ENCODE measurements at regions not wholly inside any gene's neighbourhood (a gene's known extent, or its start where the extent isn't known, plus 50 kb on each side); places are given as distances from the start of the nearest gene placed in this dataset.
"Not testable (repeated sequence)": the region's sequence is repeated elsewhere in the genome, so short reads cannot be mapped to it uniquely, and the experiment has no call there.

DNA sequence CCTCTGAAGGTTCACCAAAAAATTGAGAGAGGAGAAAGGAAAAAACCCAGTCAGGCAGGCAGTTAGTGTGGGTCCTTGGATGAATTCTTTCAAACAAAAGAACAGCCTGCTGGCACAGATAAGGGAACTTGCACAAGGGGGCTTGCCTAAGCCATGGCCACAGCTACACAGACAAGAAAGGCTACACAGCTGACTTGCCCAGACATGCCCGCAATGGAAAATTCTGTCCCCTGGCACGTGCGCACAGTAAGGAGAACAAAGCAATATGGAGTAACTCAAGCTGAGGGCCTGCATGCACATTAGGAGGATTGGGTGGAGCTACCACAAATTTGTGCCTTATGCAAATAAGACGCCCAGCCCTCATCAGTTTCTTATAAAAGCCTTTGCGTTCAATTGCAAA lies 512.5 kb upstream of the HTR2C start:
- peak overlapping the region in 2 of 6 donors; percentile 9 to 36 for H3K27ac Mint-ChIP-seq
- no peaks in the 10 kb centered on the region for H3K27me3 Mint-ChIP-seq
- no peak overlapping the region for H3K4me3 Mint-ChIP-seq
- no peak for DNase-seq
- no peaks in the 10 kb centered on the region for H3K36me3 Mint-ChIP-seq
- peaks cover 0 to 15% (median 0%) of the 10 kb centered on the region in 3 donors for H3K4me1 Mint-ChIP-seq
- H3K9me3 Mint-ChIP-seq: peaks cover 0 to 1% (median 0%) of the 10 kb centered on the region in 7 donors
- no peak for ATAC-seq (ENCODE audit: low read depth in 2 of 2)

DNA sequence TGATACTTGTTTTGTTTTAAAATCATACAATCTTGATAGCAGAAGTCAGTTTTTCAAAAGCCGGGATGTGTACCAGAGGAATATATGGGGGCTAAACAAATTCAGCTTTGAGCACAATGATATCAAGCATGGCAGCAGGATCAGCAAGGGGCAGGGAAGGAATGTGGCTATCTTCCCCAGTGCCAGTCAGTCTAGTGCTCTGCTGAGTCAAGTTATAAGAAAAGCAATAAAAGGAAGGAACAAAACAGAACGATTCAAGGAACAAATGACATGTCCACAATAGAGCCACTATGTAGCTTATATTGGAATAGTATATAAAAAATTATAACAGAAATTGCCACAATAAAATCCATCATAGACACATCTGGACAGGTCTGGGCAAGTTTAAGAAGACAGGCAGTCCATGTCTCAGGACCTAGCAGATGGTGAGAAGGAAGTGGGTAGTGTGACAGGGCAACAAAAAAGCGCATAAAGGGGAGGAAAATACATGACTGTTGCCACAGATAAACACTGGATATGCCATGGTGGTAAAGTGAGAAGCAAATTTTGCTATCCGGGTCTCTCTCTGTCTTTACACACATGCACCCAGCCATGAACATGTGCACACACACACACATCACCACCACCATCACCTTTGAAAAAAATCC lies 518.2 kb upstream of the HTR2C start:
- Mint-ChIP-seq H3K9me3 (no peaks in the 10 kb centered on the region), H3K27ac (peak overlapping the region in 1 of 6 donors; percentile 27), H3K4me3 (no peak overlapping the region)

DNA sequence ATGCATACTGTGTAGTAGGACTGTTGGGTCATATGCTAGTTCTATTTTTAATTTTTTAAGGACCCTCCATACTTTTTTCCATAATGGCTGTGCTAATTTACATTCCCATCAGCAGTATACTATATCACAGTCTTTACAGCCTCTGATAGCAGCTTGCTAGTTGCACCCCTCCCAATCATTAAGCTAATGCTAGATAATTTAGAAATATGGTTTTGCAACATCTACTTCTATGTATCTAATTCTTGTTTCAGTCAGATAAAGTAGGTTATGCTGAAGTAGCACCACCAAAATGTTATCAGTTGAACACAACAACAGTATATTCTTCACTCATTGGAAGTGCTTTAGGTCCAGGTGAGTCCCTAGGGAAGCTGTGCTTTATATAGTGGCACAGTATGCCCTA lies 522.7 kb upstream of the HTR2C start:
- DNase-seq (no peak), ATAC-seq (ENCODE audit: low read depth in 2 of 2) (no peak)
- Mint-ChIP-seq H3K36me3 (no peaks in the 10 kb centered on the region), H3K27ac (no peak overlapping the region), H3K27me3 (no peaks in the 10 kb centered on the region), H3K4me3 (no peak overlapping the region), H3K4me1 (peaks cover 0 to 17% (median 5%) of the 10 kb centered on the region in 3 donors), H3K9me3 (peaks cover 0 to 3% (median 0%) of the 10 kb centered on the region in 7 donors)

More for the DNA sequence above, 518.2 kb upstream of the HTR2C start:
- ATAC-seq (ENCODE audit: low read depth in 2 of 2): no peak
- no peak for DNase-seq
- Mint-ChIP-seq H3K4me1 (no peaks in the 10 kb centered on the region), H3K36me3 (no peaks in the 10 kb centered on the region), H3K27me3 (no peaks in the 10 kb centered on the region)

DNA sequence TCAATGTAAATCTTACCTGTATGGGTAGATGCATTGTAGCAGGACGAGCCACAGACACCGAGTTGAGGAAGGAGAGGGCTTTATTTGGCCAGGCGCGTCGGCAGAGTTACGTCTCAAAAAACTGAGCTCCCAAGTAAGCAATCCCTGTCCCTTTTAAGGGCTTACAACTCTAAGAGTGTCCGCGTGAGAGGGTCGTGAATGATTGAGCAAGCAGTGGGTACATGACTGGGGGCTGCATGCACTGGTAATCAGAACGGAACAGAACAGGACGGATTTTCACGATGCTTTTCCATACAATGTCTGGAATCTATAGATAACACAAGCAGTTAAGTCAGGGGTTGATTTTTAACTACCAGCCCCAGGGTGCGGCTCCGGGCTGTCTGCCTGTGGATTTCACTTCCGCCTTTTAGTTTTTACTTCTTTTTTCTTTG lies 524.9 kb upstream of the HTR2C start:
- peak overlapping the region in 7 of 8 donors; percentile 50 to 84 (median 66) for H3K4me3 Mint-ChIP-seq
- H3K9me3 Mint-ChIP-seq: peaks cover 0 to 3% (median 0%) of the 10 kb centered on the region in 7 donors
- peaks cover 0 to 17% (median 5%) of the 10 kb centered on the region in 3 donors for H3K4me1 Mint-ChIP-seq
- peak; percentile 6 for DNase-seq
- no peaks in the 10 kb centered on the region for H3K27me3 Mint-ChIP-seq
- no peaks in the 10 kb centered on the region for H3K36me3 Mint-ChIP-seq
- peak overlapping the region in 3 of 6 donors; percentile 36 to 80 (median 65) for H3K27ac Mint-ChIP-seq
- peak; percentile 46 to 47 for ATAC-seq (ENCODE audit: low read depth in 2 of 2)

DNA sequence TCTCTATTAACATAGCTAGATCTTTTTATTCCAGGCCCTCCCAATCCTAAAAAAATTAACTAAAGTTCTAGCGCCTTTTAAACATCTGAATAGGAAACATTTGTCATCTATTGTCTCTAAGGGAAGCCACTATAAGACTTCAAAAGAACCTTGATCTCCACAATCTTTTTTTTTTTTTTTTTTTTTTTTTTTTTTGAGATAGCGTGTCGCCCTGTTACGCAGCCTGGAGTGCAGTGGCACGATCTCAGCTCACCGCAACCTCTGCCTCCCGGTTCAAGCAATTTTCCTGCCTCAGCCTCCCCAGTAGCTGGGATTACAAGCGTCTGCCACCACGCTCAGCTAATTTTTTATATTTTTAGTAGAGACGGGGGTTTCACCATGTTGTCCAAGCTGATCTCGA lies 526.5 kb upstream of the HTR2C start:
- not testable (repeated sequence) for H3K36me3 Mint-ChIP-seq; H3K9me3 Mint-ChIP-seq; H3K4me3 Mint-ChIP-seq; ATAC-seq (ENCODE audit: low read depth in 2 of 2); H3K27ac Mint-ChIP-seq; DNase-seq; H3K27me3 Mint-ChIP-seq
- peaks cover 0 to 17% (median 5%) of the 10 kb centered on the region in 3 donors for H3K4me1 Mint-ChIP-seq

DNA sequence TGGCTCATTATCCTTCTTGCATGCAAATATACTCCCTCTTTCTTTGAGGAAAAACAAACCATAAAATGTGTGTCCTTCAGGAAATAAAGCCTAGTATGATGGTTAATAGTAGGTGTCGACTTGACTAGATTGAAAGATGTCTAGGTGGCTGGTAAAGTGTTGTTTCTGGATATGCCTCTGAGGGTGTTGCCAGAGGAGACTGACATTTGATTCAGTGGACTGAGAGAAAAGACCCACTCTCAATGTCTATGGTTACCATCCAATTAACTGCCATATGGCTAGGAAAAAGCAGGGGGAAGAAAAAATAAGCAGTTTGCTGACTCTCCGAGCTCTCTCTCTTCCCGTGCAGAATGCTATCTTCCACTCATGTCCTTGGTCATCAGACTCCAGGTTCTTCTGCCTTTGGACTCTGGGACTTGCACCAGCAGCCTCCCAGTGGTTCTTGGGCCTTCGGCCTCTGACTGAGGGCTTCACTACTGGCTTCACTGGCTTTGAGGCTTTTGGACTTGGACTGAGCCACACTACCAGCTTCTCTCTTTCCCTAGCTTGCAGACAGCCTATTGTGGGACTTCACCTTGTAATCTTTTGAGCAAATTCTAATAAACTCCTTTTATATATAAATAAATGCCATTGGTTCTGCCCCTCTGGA lies 532.1 kb upstream of the HTR2C start:
- DNase-seq: no peak
- H3K27ac Mint-ChIP-seq: peak overlapping the region in 1 of 6 donors; percentile 33
- no peak overlapping the region for H3K4me3 Mint-ChIP-seq
- H3K36me3 Mint-ChIP-seq: no peaks in the 10 kb centered on the region
- no peaks in the 10 kb centered on the region for H3K27me3 Mint-ChIP-seq
- peaks cover 0 to 2% (median 0%) of the 10 kb centered on the region in 7 donors for H3K9me3 Mint-ChIP-seq
- ATAC-seq (ENCODE audit: low read depth in 2 of 2): no peak
- peaks cover 0 to 6% (median 0%) of the 10 kb centered on the region in 3 donors for H3K4me1 Mint-ChIP-seq

DNA sequence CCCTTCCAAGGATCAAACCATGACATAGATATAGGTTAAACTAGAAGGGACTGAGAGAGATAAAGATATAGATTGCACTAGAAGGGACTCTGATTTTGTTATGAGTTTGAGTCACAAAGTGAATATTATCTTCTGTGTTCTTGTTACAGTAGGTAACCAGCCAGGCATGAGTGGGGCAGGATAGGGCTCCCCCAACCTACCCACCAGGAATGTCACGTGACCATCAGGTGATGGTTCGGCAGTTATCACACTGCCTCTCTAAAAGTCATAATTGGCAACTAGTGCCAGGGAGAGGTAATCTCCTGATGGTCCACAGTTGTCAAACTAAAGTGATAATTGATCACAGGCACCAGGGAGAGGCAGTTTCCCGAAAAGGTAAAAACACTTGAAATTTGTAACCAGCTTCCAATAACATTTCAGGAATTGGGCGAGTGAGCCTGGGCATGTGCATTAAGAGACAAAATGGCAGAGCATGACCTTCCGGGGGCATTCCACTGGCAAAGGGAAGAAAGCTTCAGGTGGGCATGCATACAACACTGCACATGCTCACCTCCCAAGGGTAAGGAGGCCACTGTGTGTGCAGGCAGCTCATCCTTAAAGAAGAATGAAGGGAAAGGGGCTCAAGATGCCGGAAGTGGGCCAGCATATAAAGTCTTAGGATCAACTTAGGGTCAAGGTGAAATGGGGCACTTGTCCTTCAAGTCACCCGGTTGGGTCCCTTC lies 533.6 kb upstream of the HTR2C start:
- Mint-ChIP-seq H3K27ac (no peak overlapping the region), H3K4me3 (no peak overlapping the region), H3K9me3 (peaks cover 0 to 3% (median 0%) of the 10 kb centered on the region in 7 donors), H3K27me3 (no peaks in the 10 kb centered on the region), H3K4me1 (peaks cover 0 to 6% (median 0%) of the 10 kb centered on the region in 3 donors), H3K36me3 (no peaks in the 10 kb centered on the region)
- no peak for ATAC-seq (ENCODE audit: low read depth in 2 of 2)
- no peak for DNase-seq

DNA sequence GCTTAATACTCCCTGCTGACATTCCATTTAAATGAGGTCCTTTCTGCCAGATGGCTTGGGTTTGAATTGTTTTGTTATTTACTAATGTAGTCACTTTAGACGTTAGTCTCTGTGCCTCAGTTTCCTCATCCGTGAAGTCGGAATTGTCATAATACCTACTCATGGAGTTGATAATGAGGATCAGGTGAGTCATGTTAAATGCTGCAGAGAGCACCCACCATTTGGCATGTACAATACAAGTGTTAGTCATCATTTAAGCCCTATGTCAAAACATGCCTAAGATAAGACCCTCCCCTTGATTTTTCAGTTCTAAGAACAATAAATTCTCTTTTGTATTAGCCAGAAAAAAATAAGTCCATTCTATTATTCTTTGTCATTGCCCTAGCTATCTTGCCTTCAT lies 534.8 kb upstream of the HTR2C start:
- H3K27me3 Mint-ChIP-seq: no peaks in the 10 kb centered on the region
- H3K4me3 Mint-ChIP-seq: no peak overlapping the region
- DNase-seq (no peak), ATAC-seq (ENCODE audit: low read depth in 2 of 2) (no peak)
- H3K27ac Mint-ChIP-seq: no peak overlapping the region
- H3K4me1 Mint-ChIP-seq: peaks cover 0 to 6% (median 0%) of the 10 kb centered on the region in 3 donors
- H3K9me3 Mint-ChIP-seq: peaks cover 0 to 3% (median 0%) of the 10 kb centered on the region in 7 donors
- no peaks in the 10 kb centered on the region for H3K36me3 Mint-ChIP-seq

DNA sequence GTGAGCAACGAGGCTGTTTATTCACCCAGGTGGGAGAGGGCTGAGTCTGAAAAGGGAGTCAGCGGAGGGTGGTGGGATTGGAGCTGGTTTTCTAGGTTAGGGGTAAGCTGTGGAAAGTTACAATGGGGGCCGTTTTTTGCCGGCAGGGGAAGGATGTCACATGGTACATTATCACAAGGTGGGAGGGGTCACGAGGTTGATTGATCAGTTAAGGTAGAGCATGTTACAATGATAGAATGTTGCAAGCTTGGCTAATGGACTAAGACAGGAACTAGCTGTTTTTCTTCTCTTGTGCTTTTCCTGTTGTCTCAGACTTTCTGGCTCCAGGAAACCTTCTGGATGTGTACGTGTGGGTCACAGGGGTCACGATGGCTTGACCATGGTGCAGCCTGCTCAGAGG lies 536.3 kb upstream of the HTR2C start:
- Mint-ChIP-seq H3K9me3 (peaks cover 0 to 3% (median 0%) of the 10 kb centered on the region in 7 donors), H3K4me1 (peaks cover 0 to 6% (median 0%) of the 10 kb centered on the region in 3 donors), H3K27me3 (no peaks in the 10 kb centered on the region), H3K36me3 (no peaks in the 10 kb centered on the region), H3K27ac (peak overlapping the region in 1 of 6 donors; percentile 38), H3K4me3 (no peak overlapping the region)
- DNase-seq (no peak), ATAC-seq (ENCODE audit: low read depth in 2 of 2) (no peak)

DNA sequence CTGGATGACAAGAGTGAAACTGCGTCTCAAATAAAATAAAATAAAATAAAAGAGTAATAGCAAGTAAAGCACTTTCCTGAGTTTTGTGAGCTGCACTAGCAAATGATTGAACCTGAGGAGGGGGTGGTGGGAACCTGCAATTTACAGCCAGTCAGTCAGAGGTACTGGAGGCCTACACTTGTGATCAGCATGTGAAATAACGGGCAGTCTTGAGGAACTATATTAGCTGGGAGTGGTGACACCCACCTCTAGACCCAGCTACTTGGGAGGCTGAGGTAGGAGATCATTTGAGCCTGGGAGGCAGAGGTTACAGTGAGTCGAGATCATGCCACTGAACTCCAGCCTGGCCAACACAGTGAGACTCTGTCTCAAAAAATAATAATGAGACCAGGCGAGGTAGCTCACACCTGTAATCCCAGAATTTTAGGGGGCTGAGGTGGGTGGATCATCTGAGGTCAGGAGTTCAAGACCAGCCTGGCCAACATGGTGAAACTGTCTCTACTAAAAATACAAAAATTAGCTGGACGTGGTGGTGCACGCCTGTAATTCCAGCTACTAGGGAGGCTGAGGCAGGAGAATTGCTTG lies 537.1 kb upstream of the HTR2C start:
- H3K36me3 Mint-ChIP-seq: no peaks in the 10 kb centered on the region
- no peak for ATAC-seq (ENCODE audit: low read depth in 2 of 2)
- no peaks in the 10 kb centered on the region for H3K27me3 Mint-ChIP-seq
- H3K9me3 Mint-ChIP-seq: peaks cover 0 to 3% (median 0%) of the 10 kb centered on the region in 7 donors
- DNase-seq: no peak
- no peak overlapping the region for H3K27ac Mint-ChIP-seq
- H3K4me3 Mint-ChIP-seq: no peak overlapping the region
- H3K4me1 Mint-ChIP-seq: peaks cover 0 to 6% (median 0%) of the 10 kb centered on the region in 3 donors

DNA sequence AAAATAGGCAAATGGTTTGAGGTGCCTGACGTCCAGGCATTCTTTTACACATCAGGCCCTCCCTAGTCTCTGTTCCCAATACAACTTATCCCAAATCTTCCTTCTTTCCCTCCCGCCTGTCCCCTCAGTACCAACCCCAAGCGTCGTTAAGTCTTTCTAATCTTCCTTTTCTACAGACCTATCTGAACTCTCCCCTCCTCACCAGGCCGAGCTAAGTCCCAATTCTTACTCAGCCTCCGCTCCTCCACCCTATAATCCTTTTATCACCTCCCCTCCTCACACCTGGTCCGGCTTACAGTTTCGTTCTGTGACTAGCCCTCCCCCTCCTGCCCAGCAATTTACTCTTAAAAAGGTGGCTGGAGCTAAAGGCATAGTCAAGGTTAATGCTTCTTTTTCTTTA lies 542.4 kb upstream of the HTR2C start:
- peak overlapping the region in 1 of 8 donors; percentile 44 for H3K4me3 Mint-ChIP-seq
- H3K27me3 Mint-ChIP-seq; H3K36me3 Mint-ChIP-seq; H3K9me3 Mint-ChIP-seq; ATAC-seq (ENCODE audit: low read depth in 2 of 2); H3K27ac Mint-ChIP-seq; DNase-seq; H3K4me1 Mint-ChIP-seq: not testable (repeated sequence)

DNA sequence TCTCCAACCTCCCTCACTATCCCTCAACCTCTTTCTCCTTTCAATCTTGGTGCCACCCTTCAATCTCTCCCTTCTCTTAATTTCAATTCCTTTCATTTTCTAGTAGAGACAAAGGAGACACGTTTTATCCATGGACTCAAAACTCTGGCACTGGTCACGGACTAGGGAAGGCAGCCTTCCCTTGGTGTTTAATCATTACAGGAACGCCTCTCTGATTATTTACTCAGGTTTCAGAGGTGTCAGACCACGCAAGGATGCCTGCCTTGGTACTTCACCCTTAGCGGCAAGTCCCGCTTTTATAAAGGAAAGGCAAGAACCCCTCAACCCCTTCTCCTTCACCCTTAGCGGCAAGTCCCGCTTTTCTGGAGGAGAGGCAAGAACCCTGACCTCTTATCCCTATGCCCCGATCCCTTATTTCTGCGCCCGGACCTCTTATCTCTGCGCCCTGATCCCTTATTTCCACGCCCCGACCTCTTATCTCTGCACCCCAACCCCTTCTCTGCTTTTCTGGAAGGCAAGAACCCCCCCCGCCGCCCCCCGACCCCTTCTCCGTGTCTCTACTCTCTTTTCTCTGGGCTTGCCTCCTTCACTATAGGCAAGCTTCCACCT lies 543.1 kb upstream of the HTR2C start:
- not testable (repeated sequence) for H3K4me1 Mint-ChIP-seq; H3K27ac Mint-ChIP-seq; H3K27me3 Mint-ChIP-seq; ATAC-seq (ENCODE audit: low read depth in 2 of 2); H3K36me3 Mint-ChIP-seq; H3K4me3 Mint-ChIP-seq; H3K9me3 Mint-ChIP-seq; DNase-seq

DNA sequence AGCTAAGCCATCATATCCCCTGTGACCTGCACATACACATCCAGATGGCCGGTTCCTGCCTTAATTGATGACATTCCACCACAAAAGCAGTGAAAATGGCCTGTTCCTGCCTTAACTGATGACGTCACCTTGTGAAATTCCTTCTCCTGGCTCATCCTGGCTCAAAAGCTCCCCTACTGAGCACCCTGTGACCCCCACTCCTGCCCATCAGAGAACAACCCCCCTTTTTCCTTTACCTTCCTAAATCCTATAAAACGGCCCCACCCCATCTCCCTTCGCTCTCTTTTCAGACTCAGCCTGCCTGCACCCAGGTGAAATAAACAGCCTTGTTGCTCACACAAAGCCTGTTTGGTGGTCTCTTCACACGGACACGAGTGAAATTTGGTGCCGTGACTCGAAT lies 543.8 kb upstream of the HTR2C start:
- not testable (repeated sequence) for H3K27me3 Mint-ChIP-seq; H3K27ac Mint-ChIP-seq; H3K4me1 Mint-ChIP-seq; H3K4me3 Mint-ChIP-seq; H3K36me3 Mint-ChIP-seq; DNase-seq; ATAC-seq (ENCODE audit: low read depth in 2 of 2); H3K9me3 Mint-ChIP-seq
